H9 (cell line): ENCODE measurements at regions not wholly inside any gene's neighbourhood (a gene's known extent, or its start where the extent isn't known, plus 50 kb on each side); places are given as distances from the start of the nearest gene placed in this dataset.

Source experiments
- DNase-seq: peaks from one replicate; pipeline ENCODE4 v3.0.0-alpha.2; 2017
- H2AFZ ChIP-seq: one replicate; pipeline ENCODE4 v1.6.1; 2013; ENCODE audit warnings: mild to moderate bottlenecking, low read length, control low read depth, moderate library complexity
- H2AK5ac ChIP-seq: 2 replicates; pipeline ENCODE4 v1.6.1; 2013; ENCODE audit warnings: low read length, control low read depth, mixed read lengths; ENCODE audit not compliant: insufficient read length
- H2BK120ac ChIP-seq: one replicate; pipeline ENCODE4 v1.6.1; 2013; ENCODE audit warnings: low read depth, mild to moderate bottlenecking, low read length, control low read depth, inconsistent platforms; ENCODE audit not compliant: poor library complexity, severe bottlenecking
- H2BK12ac ChIP-seq: 2 replicates; pipeline ENCODE4 v1.6.1; 2013; ENCODE audit warnings: low read length, control low read depth, mixed read lengths, low read depth; ENCODE audit not compliant: insufficient read length
- H2BK15ac ChIP-seq: 2 replicates; pipeline ENCODE4 v1.6.1; 2013; ENCODE audit warnings: low read depth, low read length, control low read depth
- H2BK20ac ChIP-seq: one replicate; pipeline ENCODE4 v1.6.1; 2013; ENCODE audit warnings: low read depth, mild to moderate bottlenecking, low read length, control low read depth, inconsistent platforms; ENCODE audit not compliant: poor library complexity, severe bottlenecking
- H2BK5ac ChIP-seq: 2 replicates; pipeline ENCODE4 v1.6.1; 2013; ENCODE audit warnings: low read length, control low read depth, mixed read lengths; ENCODE audit not compliant: insufficient read length
- H3K14ac ChIP-seq: 2 replicates; pipeline ENCODE4 v1.6.1; 2013; ENCODE audit warnings: low read length, control low read depth; ENCODE audit not compliant: insufficient read depth
- H3K18ac ChIP-seq: 2 replicates; pipeline ENCODE4 v1.6.1; 2013; ENCODE audit warnings: low read depth, mild to moderate bottlenecking, mixed read lengths, low read length, control low read depth; ENCODE audit not compliant: insufficient read length
- H3K23ac ChIP-seq: 2 replicates; pipeline ENCODE4 v1.6.1; 2013; ENCODE audit warnings: low read length, control low read depth, mixed read lengths, low read depth; ENCODE audit not compliant: insufficient read length
- H3K23me2 ChIP-seq: 2 replicates; pipeline ENCODE4 v1.6.1; 2013; ENCODE audit warnings: low read depth, mild to moderate bottlenecking, mixed read lengths, low read length, control low read depth; ENCODE audit not compliant: insufficient read length, poor library complexity, severe bottlenecking
- H3K27ac ChIP-seq: 2 replicates; pipeline ENCODE4 v1.5.1; 2013; ENCODE audit warnings: low read length, control low read depth, mixed read lengths, low read depth; ENCODE audit not compliant: insufficient read length
- H3K27me3 ChIP-seq: 2 replicates; pipeline ENCODE4 v1.6.1; 2013; ENCODE audit warnings: low read length, control low read depth, inconsistent platforms; ENCODE audit not compliant: insufficient read depth
- H3K4ac ChIP-seq: 2 replicates; pipeline ENCODE4 v1.6.1; 2013; ENCODE audit warnings: low read depth, mild to moderate bottlenecking, control low read depth, inconsistent platforms, low read length, moderate library complexity
- H3K4me1 ChIP-seq: 2 replicates; pipeline ENCODE4 v1.6.1; 2013; ENCODE audit warnings: low read length, control low read depth, inconsistent platforms; ENCODE audit not compliant: insufficient read depth
- H3K4me2 ChIP-seq: 2 replicates; pipeline ENCODE4 v1.6.1; 2013; ENCODE audit warnings: low read length, control low read depth, mixed read lengths; ENCODE audit not compliant: insufficient read length, insufficient read depth
- H3K56ac ChIP-seq: 2 replicates; pipeline ENCODE4 v1.6.1; 2013; ENCODE audit warnings: low read depth, mild to moderate bottlenecking, mixed read lengths, low read length, control low read depth; ENCODE audit not compliant: insufficient read length
- H3K79me1 ChIP-seq: 2 replicates; pipeline ENCODE4 v1.6.1; 2013; ENCODE audit warnings: low read depth, mild to moderate bottlenecking, moderate library complexity, low read length, control low read depth, inconsistent platforms; ENCODE audit not compliant: insufficient read depth, poor library complexity, severe bottlenecking
- H3K79me2 ChIP-seq: 2 replicates; pipeline ENCODE4 v1.6.1; 2013; ENCODE audit warnings: low read length, control low read depth, inconsistent platforms; ENCODE audit not compliant: insufficient read depth
- H3K9ac ChIP-seq: 2 replicates; pipeline ENCODE4 v1.6.1; 2013; ENCODE audit warnings: low read length, control low read depth, mixed read lengths; ENCODE audit not compliant: insufficient read length; ENCODE audit errors: extremely low read depth
- H3K9me3 ChIP-seq: one replicate; pipeline ENCODE4 v1.6.1; 2013; ENCODE audit warnings: low read depth, low read length, inconsistent platforms; ENCODE audit not compliant: control insufficient read depth
- H3T11ph ChIP-seq: one replicate; pipeline ENCODE4 v1.6.1; 2013; ENCODE audit warnings: mild to moderate bottlenecking, low read length, control low read depth, inconsistent platforms
- H4K20me1 ChIP-seq: one replicate; pipeline ENCODE4 v1.6.1; 2013; ENCODE audit not compliant: control insufficient read depth, insufficient read length, insufficient read depth
- H4K5ac ChIP-seq: 2 replicates; pipeline ENCODE4 v1.6.1; 2013; ENCODE audit warnings: low read depth, mild to moderate bottlenecking, mixed read lengths, low read length, control low read depth; ENCODE audit not compliant: insufficient read length
- H4K8ac ChIP-seq: replicated peaks from 2 replicates; pipeline ENCODE4 v1.6.1; 2013; ENCODE audit warnings: low read length, control low read depth, mixed read lengths, low read depth; ENCODE audit not compliant: insufficient read length
- H4K91ac ChIP-seq: 2 replicates; pipeline ENCODE4 v1.6.1; 2013; ENCODE audit warnings: low read depth, mild to moderate bottlenecking, moderate library complexity, mixed read lengths, low read length, control low read depth; ENCODE audit not compliant: insufficient read length
- H3K27ac Mint-ChIP-seq, 3 experiments: 2 replicates in 2 of 3; 3 replicates in 1 of 3; pipeline ENCODE4 v1.8.0; 2020 to 2021; ENCODE audit warnings: mixed read lengths in 3 of 3, mild to moderate bottlenecking in 1 of 3, moderate library complexity in 1 of 3
- H3K27me3 Mint-ChIP-seq: 2 replicates; pipeline ENCODE4 v1.8.0; 2021; ENCODE audit warnings: low read depth, mild to moderate bottlenecking, moderate library complexity, mixed read lengths
- H3K36me3 Mint-ChIP-seq, 3 experiments: 2 replicates in 2 of 3; 3 replicates in 1 of 3; pipeline ENCODE4 v1.8.0; 2020 to 2021; ENCODE audit warnings: low read depth in 3 of 3, mixed read lengths in 3 of 3; ENCODE audit not compliant: insufficient read depth in 1 of 3
- H3K4me1 Mint-ChIP-seq, 2 experiments: 2 replicates each; pipeline ENCODE4 v1.8.0; 2020; ENCODE audit warnings: mixed read lengths in 2 of 2
- H3K4me3 Mint-ChIP-seq, 2 experiments: 2 replicates in 1 of 2; 3 replicates in 1 of 2; pipeline ENCODE4 v1.8.0; 2020 to 2021; ENCODE audit warnings: mild to moderate bottlenecking in 2 of 2, mixed read lengths in 2 of 2, moderate library complexity in 1 of 2
- H3K9me3 Mint-ChIP-seq, 2 experiments: 2 replicates in 1 of 2; 3 replicates in 1 of 2; pipeline ENCODE4 v1.8.0; 2020; ENCODE audit warnings: mild to moderate bottlenecking in 2 of 2, mixed read lengths in 2 of 2, moderate library complexity in 1 of 2
- WGBS: extraction: QIAGEN DNeasy Blood & Tissue Kit; methylation state at CpG from one replicate; pipeline ENCODE4 v1.1.7; 2013; ENCODE audit warnings: missing lambda C conversion rate, low lambda C conversion rate, mixed read lengths; ENCODE audit not compliant: insufficient read length; ENCODE audit errors: extremely low coverage; 5-methylcytosine and 5-hydroxymethylcytosine counted together
- TF ChIP-seq, protein P1 (sequence below): fragments of 200-600 bp; sonication (generic); conservative IDR thresholded peaks from 3 replicates; pipeline ENCODE4 v1.8.0; 2021; ENCODE audit warnings: antibody characterized with exemption, mild to moderate bottlenecking

GRCh38 chr5:41600731-41601130 lies 90.3 kb upstream of the PLCXD3 start:
- no peaks in the 10 kb centered on the region; the same call in 1 of the 2 replicates for H3K27me3 Mint-ChIP-seq
- TF ChIP-seq, protein P1, sequence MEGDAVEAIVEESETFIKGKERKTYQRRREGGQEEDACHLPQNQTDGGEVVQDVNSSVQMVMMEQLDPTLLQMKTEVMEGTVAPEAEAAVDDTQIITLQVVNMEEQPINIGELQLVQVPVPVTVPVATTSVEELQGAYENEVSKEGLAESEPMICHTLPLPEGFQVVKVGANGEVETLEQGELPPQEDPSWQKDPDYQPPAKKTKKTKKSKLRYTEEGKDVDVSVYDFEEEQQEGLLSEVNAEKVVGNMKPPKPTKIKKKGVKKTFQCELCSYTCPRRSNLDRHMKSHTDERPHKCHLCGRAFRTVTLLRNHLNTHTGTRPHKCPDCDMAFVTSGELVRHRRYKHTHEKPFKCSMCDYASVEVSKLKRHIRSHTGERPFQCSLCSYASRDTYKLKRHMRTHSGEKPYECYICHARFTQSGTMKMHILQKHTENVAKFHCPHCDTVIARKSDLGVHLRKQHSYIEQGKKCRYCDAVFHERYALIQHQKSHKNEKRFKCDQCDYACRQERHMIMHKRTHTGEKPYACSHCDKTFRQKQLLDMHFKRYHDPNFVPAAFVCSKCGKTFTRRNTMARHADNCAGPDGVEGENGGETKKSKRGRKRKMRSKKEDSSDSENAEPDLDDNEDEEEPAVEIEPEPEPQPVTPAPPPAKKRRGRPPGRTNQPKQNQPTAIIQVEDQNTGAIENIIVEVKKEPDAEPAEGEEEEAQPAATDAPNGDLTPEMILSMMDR: no peak
- WGBS: no CpG with 5 or more reads among the region's 2 CpGs

More at GRCh38 chr5:41600731-41601130, 90.3 kb upstream of the PLCXD3 start:
- Histone ChIP-seq H3T11ph (no peak overlapping the region), H4K20me1 (no peaks in the 10 kb centered on the region), H2BK5ac (no peak overlapping the region), H3K9ac (no peak overlapping the region), H3K79me2 (no peaks in the 10 kb centered on the region), H3K23me2 (no peaks in the 10 kb centered on the region), H3K14ac (no peak overlapping the region), H2AFZ (no peak overlapping the region), H2BK120ac (no peak overlapping the region), H3K4me1 (no peaks in the 10 kb centered on the region), H2AK5ac (no peak overlapping the region), H3K79me1 (no peaks in the 10 kb centered on the region), H4K8ac (no peak overlapping the region), H4K91ac (no peak overlapping the region), H3K4ac (no peak overlapping the region), H3K9me3 (no peaks in the 10 kb centered on the region), H2BK20ac (no peak overlapping the region), H3K18ac (no peak overlapping the region), H3K56ac (no peak overlapping the region), H2BK15ac (no peak overlapping the region), H4K5ac (no peak overlapping the region), H3K27ac (no peak overlapping the region), H3K4me2 (no peak overlapping the region), H3K23ac (no peak overlapping the region), H3K27me3 (no peaks in the 10 kb centered on the region), H2BK12ac (no peak overlapping the region)
- Mint-ChIP-seq H3K27ac (no peak overlapping the region), H3K36me3 (no peaks in the 10 kb centered on the region; a peak in 1 of 7 replicates), H3K4me3 (no peak overlapping the region), H3K9me3 (peaks cover 6 to 9% of the 10 kb centered on the region in 2 experiments; a peak in 4 of 5 replicates), H3K4me1 (no peaks in the 10 kb centered on the region)
- no peak for DNase-seq
